MM.1S (cell line): ENCODE measurements at regions not wholly inside any gene's neighbourhood (a gene's known extent, or its start where the extent isn't known, plus 50 kb on each side); places are given as distances from the start of the nearest gene placed in this dataset.

Source experiments
- DNase-seq: peaks from one replicate; pipeline ENCODE4 v3.0.0-alpha.2; 2015
- H2AFZ ChIP-seq: fragments of 300-600 bp; sonication (generic); 2 replicates; pipeline ENCODE4 v1.6.0; 2016; ENCODE audit warnings: antibody characterized with exemption, low read length
- H3F3A ChIP-seq: fragments of 300-600 bp; sonication (generic); 2 replicates; pipeline ENCODE4 v1.6.1; 2016; ENCODE audit warnings: mild to moderate bottlenecking, antibody characterized with exemption, low read length, moderate library complexity, mixed read lengths; ENCODE audit not compliant: insufficient read depth
- H3K27ac ChIP-seq: fragments of 300-600 bp; sonication (generic); 2 replicates; pipeline ENCODE4 v1.5.1; 2016; ENCODE audit warnings: mild to moderate bottlenecking, low read length
- H3K27me3 ChIP-seq: fragments of 300-600 bp; sonication (generic); replicated peaks from 2 replicates; pipeline ENCODE4 v1.6.0; 2016; ENCODE audit warnings: low read length; ENCODE audit not compliant: insufficient read depth
- H3K36me3 ChIP-seq: fragments of 300-600 bp; sonication (generic); replicated peaks from 2 replicates; pipeline ENCODE4 v1.6.1; 2016; ENCODE audit warnings: mild to moderate bottlenecking, low read length, mixed read lengths; ENCODE audit not compliant: insufficient read depth
- H3K4me1 ChIP-seq: fragments of 300-600 bp; sonication (generic); 2 replicates; pipeline ENCODE4 v1.6.1; 2016; ENCODE audit warnings: low read length, mixed read lengths
- H3K4me2 ChIP-seq: fragments of 300-600 bp; sonication (generic); 2 replicates; pipeline ENCODE4 v1.6.0; 2016; ENCODE audit warnings: low read depth, low read length
- H3K4me3 ChIP-seq: fragments of 300-600 bp; sonication (generic); 2 replicates; pipeline ENCODE4 v1.5.1; 2016; ENCODE audit warnings: low read length, mixed read lengths
- H3K79me2 ChIP-seq: fragments of 300-600 bp; sonication (generic); 2 replicates; pipeline ENCODE4 v1.6.1; 2016; ENCODE audit warnings: mixed run types, low read length, mixed read lengths
- H3K9ac ChIP-seq: fragments of 300-600 bp; sonication (generic); 2 replicates; pipeline ENCODE4 v1.6.1; 2016; ENCODE audit warnings: low read length, mixed read lengths
- H3K9me2 ChIP-seq: fragments of 300-600 bp; sonication (generic); replicated peaks from 2 replicates; pipeline ENCODE4 v1.6.1; 2016; ENCODE audit warnings: mild to moderate bottlenecking, low read length, mixed read lengths; ENCODE audit not compliant: insufficient read depth
- H3K9me3 ChIP-seq: fragments of 300-600 bp; sonication (generic); replicated peaks from 2 replicates; pipeline ENCODE4 v1.6.1; 2016; ENCODE audit warnings: mild to moderate bottlenecking, low read length, mixed read lengths; ENCODE audit not compliant: insufficient read depth
- H4K20me1 ChIP-seq: fragments of 300-600 bp; sonication (generic); 2 replicates; pipeline ENCODE4 v1.6.1; 2016; ENCODE audit warnings: mild to moderate bottlenecking, low read length, moderate library complexity, mixed read lengths; ENCODE audit not compliant: insufficient read depth
- CTCF ChIP-seq: fragments of 300-600 bp; sonication (generic); IDR thresholded peaks from 2 replicates; pipeline ENCODE4 v1.5.1; 2016; ENCODE audit warnings: antibody characterized with exemption, low read length, mixed read lengths
- EZH2 ChIP-seq: fragments of 300-600 bp; sonication (generic); optimal IDR thresholded peaks from 2 replicates; pipeline ENCODE3; 2017; ENCODE audit warnings: low read depth, mild to moderate bottlenecking, antibody characterized with exemption, low read length, mixed read lengths
- EZH2phosphoT487 ChIP-seq: fragments of 300-600 bp; sonication (generic); IDR thresholded peaks from 2 replicates; pipeline ENCODE4 v1.6.1; 2018; ENCODE audit warnings: antibody characterized with exemption, low read length

- Histone ChIP-seq H3F3A (no peaks in the 10 kb centered on the region), H3K79me2 (no peaks in the 10 kb centered on the region), H2AFZ (no peak overlapping the region), H3K9ac (no peak overlapping the region), H3K4me2 (no peak overlapping the region), H3K9me3 (no peaks in the 10 kb centered on the region), H3K4me3 (no peak overlapping the region), H4K20me1 (no peaks in the 10 kb centered on the region), H3K4me1 (no peaks in the 10 kb centered on the region), H3K36me3 (no peaks in the 10 kb centered on the region), H3K27ac (no peak overlapping the region), H3K9me2 (no peaks in the 10 kb centered on the region), H3K27me3 (no peaks in the 10 kb centered on the region)
- DNase-seq: no peak
- TF ChIP-seq CTCF (no peak), EZH2phosphoT487 (no peak), EZH2 (no peak)
Observed at GRCh38 chr7:26608402-26608801, 256.0 kb downstream of the SKAP2 start.

GRCh38 chr7:26609082-26609481 is 255.3 kb downstream of the SKAP2 start:
- Histone ChIP-seq H2AFZ (no peak overlapping the region), H3K4me2 (no peak overlapping the region), H4K20me1 (no peaks in the 10 kb centered on the region), H3K9me3 (no peaks in the 10 kb centered on the region), H3K9me2 (no peaks in the 10 kb centered on the region), H3K36me3 (no peaks in the 10 kb centered on the region), H3K9ac (no peak overlapping the region), H3K27ac (no peak overlapping the region), H3F3A (no peaks in the 10 kb centered on the region), H3K27me3 (no peaks in the 10 kb centered on the region), H3K4me3 (no peak overlapping the region), H3K4me1 (no peaks in the 10 kb centered on the region), H3K79me2 (no peaks in the 10 kb centered on the region)
- TF ChIP-seq EZH2phosphoT487 (no peak), EZH2 (no peak), CTCF (no peak)
- DNase-seq: no peak

- DNase-seq: no peak
- Histone ChIP-seq H3K4me3 (no peak overlapping the region), H3K9me2 (no peaks in the 10 kb centered on the region), H3K9me3 (no peaks in the 10 kb centered on the region), H3K27ac (no peak overlapping the region), H4K20me1 (no peaks in the 10 kb centered on the region), H3K4me1 (no peaks in the 10 kb centered on the region), H3F3A (no peaks in the 10 kb centered on the region), H3K27me3 (no peaks in the 10 kb centered on the region), H3K9ac (no peak overlapping the region), H2AFZ (no peak overlapping the region), H3K79me2 (no peaks in the 10 kb centered on the region), H3K36me3 (no peaks in the 10 kb centered on the region), H3K4me2 (no peak overlapping the region)
- TF ChIP-seq CTCF (no peak), EZH2 (no peak)
Observed at GRCh38 chr7:26609532-26609931, 254.9 kb downstream of the SKAP2 start.

GRCh38 chr7:26612742-26613141 is 251.6 kb downstream of the SKAP2 start:
- no peak overlapping the region for H3K27ac ChIP-seq
- no peak overlapping the region for H3K4me2 ChIP-seq
- H3K79me2 ChIP-seq: no peaks in the 10 kb centered on the region

More at GRCh38 chr7:26612742-26613141, 251.6 kb downstream of the SKAP2 start:
- TF ChIP-seq EZH2phosphoT487 (no peak), CTCF (no peak), EZH2 (no peak)
- DNase-seq: no peak
- Histone ChIP-seq H3K4me1 (no peaks in the 10 kb centered on the region), H3K9me2 (no peaks in the 10 kb centered on the region), H4K20me1 (no peaks in the 10 kb centered on the region), H2AFZ (no peak overlapping the region), H3K27me3 (no peaks in the 10 kb centered on the region), H3K9ac (no peak overlapping the region), H3F3A (no peaks in the 10 kb centered on the region), H3K9me3 (no peaks in the 10 kb centered on the region), H3K36me3 (no peaks in the 10 kb centered on the region), H3K4me3 (no peak overlapping the region)
